IPS-20b (cell line): ENCODE measurements at regions not wholly inside any gene's neighbourhood (a gene's known extent, or its start where the extent isn't known, plus 50 kb on each side); places are given as distances from the start of the nearest gene placed in this dataset.
"Not testable (repeated sequence)": the region's sequence is repeated elsewhere in the genome, so short reads cannot be mapped to it uniquely, and the experiment has no call there.

Source experiments
- H3K27ac ChIP-seq: one replicate; pipeline ENCODE4 v1.5.1; 2013; ENCODE audit warnings: low read length
- H3K27me3 ChIP-seq: 2 replicates; pipeline ENCODE4 v1.6.1; 2013; ENCODE audit warnings: mild to moderate bottlenecking, low read length, inconsistent platforms; ENCODE audit not compliant: insufficient read depth
- H3K36me3 ChIP-seq: 2 replicates; pipeline ENCODE4 v1.6.1; 2013; ENCODE audit warnings: low read depth, mild to moderate bottlenecking, inconsistent platforms, low read length, moderate library complexity; ENCODE audit not compliant: insufficient read depth
- H3K4me1 ChIP-seq: 2 replicates; pipeline ENCODE4 v1.6.1; 2013; ENCODE audit warnings: mild to moderate bottlenecking, control low read depth, inconsistent platforms, low read length, moderate library complexity; ENCODE audit not compliant: insufficient read depth
- H3K4me3 ChIP-seq: 2 replicates; pipeline ENCODE4 v1.5.1; 2013; ENCODE audit warnings: mild to moderate bottlenecking, low read length, inconsistent platforms
- H3K9ac ChIP-seq: 2 replicates; pipeline ENCODE4 v1.6.1; 2013; ENCODE audit warnings: low read depth, mild to moderate bottlenecking, inconsistent platforms, low read length, moderate library complexity
- H3K9me3 ChIP-seq: 2 replicates; pipeline ENCODE4 v1.6.1; 2013; ENCODE audit warnings: mild to moderate bottlenecking, low read depth, low read length, inconsistent platforms; ENCODE audit not compliant: insufficient read depth

GRCh38 chr18:8900552-8900951 is 195.2 kb downstream of the MTCL1 start:
- Histone ChIP-seq H3K4me1 (peaks cover 4% of the 10 kb centered on the region; the same call in 1 of the 2 replicates), H3K27ac (no peak overlapping the region), H3K36me3 (no peaks in the 10 kb centered on the region), H3K9ac (no peak overlapping the region), H3K4me3 (no peak overlapping the region), H3K27me3 (no peaks in the 10 kb centered on the region), H3K9me3 (no peaks in the 10 kb centered on the region)

DNA sequence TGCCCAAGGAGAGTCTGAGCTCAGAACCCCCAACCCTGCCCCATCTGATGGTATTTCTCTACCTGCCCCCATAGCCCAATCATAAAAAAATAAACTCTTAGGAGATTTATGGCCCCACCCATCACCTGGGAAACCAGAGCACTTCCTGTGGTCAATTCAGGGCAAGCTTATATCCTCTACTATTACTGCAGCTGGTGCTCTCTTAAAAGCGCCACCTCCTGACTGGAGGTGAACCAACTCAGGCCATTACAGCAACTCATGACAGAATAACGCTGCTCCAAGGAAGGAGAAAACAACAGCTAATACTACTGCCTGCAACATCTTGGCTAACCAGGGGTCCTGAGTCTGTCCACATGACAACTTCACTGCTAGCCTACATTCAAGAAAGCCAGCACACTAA is 195.7 kb downstream of the MTCL1 start:
- no peak overlapping the region for H3K4me3 ChIP-seq
- H3K27ac ChIP-seq: no peak overlapping the region
- peaks cover 4% of the 10 kb centered on the region; the same call in 1 of the 2 replicates for H3K4me1 ChIP-seq
- H3K27me3 ChIP-seq: no peaks in the 10 kb centered on the region
- no peak overlapping the region for H3K9ac ChIP-seq
- H3K9me3 ChIP-seq: no peaks in the 10 kb centered on the region
- no peaks in the 10 kb centered on the region for H3K36me3 ChIP-seq

DNA sequence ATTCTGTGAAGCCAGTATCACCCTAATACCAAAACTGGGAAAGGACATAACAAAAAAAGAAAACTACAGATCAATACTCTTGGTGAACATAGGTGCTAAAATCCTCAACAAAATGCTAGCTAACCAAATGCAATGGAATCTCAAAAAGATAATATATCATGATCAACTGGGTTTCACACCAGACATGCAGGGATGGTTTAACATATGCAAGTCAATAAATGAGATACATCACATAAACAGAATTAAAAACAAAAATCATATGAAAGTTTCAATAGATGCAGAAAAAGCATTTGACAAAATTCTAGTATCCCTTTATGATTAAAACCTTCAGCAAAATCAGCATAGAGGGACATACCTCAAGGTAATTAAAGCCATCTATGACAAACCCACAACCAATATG is 198.2 kb upstream of the NDUFV2 start:
- peaks cover 9% of the 10 kb centered on the region; the same call in 1 of the 2 replicates for H3K9me3 ChIP-seq
- H3K4me3 ChIP-seq: no peak overlapping the region
- H3K27ac ChIP-seq: no peak overlapping the region
- H3K27me3 ChIP-seq: no peaks in the 10 kb centered on the region
- peaks cover 4% of the 10 kb centered on the region; the same call in 1 of the 2 replicates for H3K4me1 ChIP-seq
- no peaks in the 10 kb centered on the region for H3K36me3 ChIP-seq
- no peak overlapping the region for H3K9ac ChIP-seq

GRCh38 chr18:8908792-8909510 is 193.5 kb upstream of the NDUFV2 start:
- no peak overlapping the region for H3K27ac ChIP-seq
- H3K4me1 ChIP-seq: peaks cover 3% of the 10 kb centered on the region
- H3K27me3 ChIP-seq: no peaks in the 10 kb centered on the region
- H3K4me3 ChIP-seq: no peak overlapping the region
- no peaks in the 10 kb centered on the region for H3K36me3 ChIP-seq
- H3K9ac ChIP-seq: no peak overlapping the region
- H3K9me3 ChIP-seq: peaks cover 9% of the 10 kb centered on the region; the same call in 1 of the 2 replicates

GRCh38 chr18:8910186-8910822 is 192.2 kb upstream of the NDUFV2 start:
- Histone ChIP-seq H3K27ac (no peak overlapping the region), H3K36me3 (no peaks in the 10 kb centered on the region), H3K9ac (no peak overlapping the region), H3K27me3 (no peaks in the 10 kb centered on the region), H3K4me1 (peaks cover 3% of the 10 kb centered on the region), H3K4me3 (no peak overlapping the region), H3K9me3 (peaks cover 15% of the 10 kb centered on the region; the same call in 1 of the 2 replicates)

DNA sequence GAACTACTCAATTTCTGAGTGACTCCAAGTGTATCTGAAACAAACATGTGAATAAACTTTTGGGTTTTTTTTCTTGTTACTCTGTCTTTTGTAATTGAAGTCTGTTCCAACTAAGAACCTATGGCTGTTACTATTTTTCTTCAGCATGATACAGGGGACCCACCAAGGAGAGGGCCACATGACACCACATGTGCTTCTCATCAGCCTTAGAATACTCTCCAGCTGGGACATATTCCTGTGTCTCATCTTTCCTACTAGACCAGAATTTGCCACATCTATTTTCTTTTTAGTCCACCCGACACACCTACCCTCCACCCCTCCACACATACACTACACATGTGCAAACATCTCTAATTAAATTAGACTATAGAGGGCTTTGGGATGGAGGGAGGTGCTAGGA is 191.7 kb upstream of the NDUFV2 start:
- Histone ChIP-seq H3K9ac (no peak overlapping the region), H3K27me3 (no peaks in the 10 kb centered on the region), H3K27ac (no peak overlapping the region), H3K4me1 (peaks cover 3% of the 10 kb centered on the region), H3K9me3 (peaks cover 15% of the 10 kb centered on the region; the same call in 1 of the 2 replicates), H3K4me3 (no peak overlapping the region), H3K36me3 (no peaks in the 10 kb centered on the region)

DNA sequence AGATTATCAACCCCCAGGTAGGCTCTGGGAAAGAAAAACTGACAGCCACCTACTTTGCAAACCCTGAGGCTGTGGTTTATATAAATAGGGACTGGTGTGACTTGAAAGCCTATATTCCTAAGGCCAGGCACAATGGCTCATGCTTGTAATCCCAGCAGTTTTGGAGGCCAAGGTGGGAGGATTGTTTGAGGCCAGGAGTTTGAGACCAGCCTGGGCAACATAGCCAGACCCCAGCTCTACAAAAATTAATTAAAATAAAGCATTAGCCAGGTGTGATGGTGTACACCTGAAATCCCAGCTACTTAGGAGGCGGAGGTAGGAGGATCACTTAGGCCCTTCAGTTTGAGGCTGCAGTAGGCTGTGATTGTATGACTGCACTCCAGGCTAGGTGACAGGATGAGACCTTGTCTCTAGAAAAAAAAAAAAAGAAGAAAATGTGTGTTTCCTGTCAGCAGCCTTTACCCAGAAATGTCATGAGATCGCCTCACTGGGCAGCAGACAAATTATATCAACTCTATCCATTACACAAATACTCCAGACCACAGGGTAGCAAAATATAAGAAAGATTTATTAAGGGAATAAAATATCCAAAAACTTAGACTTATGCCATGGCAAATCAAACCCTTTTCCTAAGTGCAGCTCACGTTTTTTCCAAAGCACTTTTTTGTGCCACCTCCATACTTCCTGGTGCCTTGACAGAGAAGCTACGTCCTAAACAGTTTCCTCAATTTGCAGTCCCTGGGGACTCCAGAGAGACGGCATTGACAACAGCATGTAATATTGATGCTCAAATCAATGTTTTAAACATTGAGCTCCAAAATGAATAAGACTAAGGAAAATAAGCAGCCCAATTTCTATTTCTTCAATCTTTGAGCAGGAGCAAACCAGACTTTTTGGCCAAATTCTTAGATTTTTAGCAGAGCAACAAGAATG is 190.8 kb upstream of the NDUFV2 start:
- H3K27me3 ChIP-seq: no peaks in the 10 kb centered on the region
- no peak overlapping the region for H3K27ac ChIP-seq
- H3K9me3 ChIP-seq: peaks cover 15% of the 10 kb centered on the region; the same call in 1 of the 2 replicates
- no peaks in the 10 kb centered on the region for H3K36me3 ChIP-seq
- no peak overlapping the region for H3K4me3 ChIP-seq
- H3K4me1 ChIP-seq: peaks cover 3% of the 10 kb centered on the region
- no peak overlapping the region for H3K9ac ChIP-seq

GRCh38 chr18:8912348-8913326 is 189.9 kb upstream of the NDUFV2 start:
- no peak overlapping the region for H3K9ac ChIP-seq

DNA sequence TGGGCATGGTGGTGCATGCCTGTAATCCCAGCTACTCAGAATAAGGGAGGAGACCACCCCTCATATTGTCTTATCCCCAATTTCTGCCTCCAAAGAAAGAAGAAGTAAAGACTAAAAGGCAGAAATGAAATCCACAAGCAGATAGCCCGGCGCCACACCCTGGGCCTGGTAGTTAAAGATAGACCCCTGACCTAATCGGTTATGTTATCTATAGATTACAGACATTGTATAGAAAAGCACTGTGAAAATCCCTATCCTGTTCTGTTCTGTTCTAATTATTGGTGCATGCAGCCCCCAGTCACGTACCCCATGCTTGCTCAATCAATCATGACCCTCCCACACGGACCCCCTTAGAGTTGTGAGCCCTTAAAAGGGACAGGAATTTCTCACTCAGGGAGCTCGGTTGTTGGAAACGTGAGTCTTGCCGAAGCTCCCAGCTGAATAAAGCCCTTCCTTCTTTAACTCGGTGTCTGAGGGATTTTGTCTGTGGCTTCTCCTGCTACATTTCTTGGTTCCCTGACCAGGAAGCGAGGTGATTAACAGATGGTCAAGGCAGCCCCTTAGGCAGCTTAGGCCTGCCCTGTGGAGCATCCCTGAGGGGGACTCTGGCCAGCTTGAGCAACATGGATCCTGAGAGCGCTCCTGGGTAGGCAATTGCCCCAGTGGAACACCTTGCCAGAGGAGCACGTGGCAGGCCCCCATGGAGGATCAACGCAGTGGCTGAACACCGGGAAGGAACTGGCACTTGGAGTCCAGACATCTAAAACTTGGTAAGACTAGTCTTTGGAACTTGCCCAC is 188.7 kb upstream of the NDUFV2 start:
- not testable (repeated sequence) for H3K4me1 ChIP-seq, H3K27me3 ChIP-seq, H3K27ac ChIP-seq, H3K4me3 ChIP-seq, H3K9ac ChIP-seq, H3K36me3 ChIP-seq
- H3K9me3 ChIP-seq: peaks cover 11% of the 10 kb centered on the region; the same call in 1 of the 2 replicates

More at GRCh38 chr18:8912348-8913326, 189.9 kb upstream of the NDUFV2 start:
- H3K9me3 ChIP-seq: peaks cover 15% of the 10 kb centered on the region; the same call in 1 of the 2 replicates
- peaks cover 3% of the 10 kb centered on the region for H3K4me1 ChIP-seq
- H3K4me3 ChIP-seq: no peak overlapping the region
- H3K27ac ChIP-seq: no peak overlapping the region
- no peaks in the 10 kb centered on the region for H3K27me3 ChIP-seq
- no peaks in the 10 kb centered on the region for H3K36me3 ChIP-seq
